Prostate gland (tissue), 2 donors: ENCODE measurements at regions not wholly inside any gene's neighbourhood (a gene's known extent, or its start where the extent isn't known, plus 50 kb on each side); places are given as distances from the start of the nearest gene placed in this dataset.

ENCODE experiments used
- POLR2AphosphoS5 ChIP-seq: sonication (generic); formaldehyde crosslinking; IDR thresholded peaks from one replicate; pipeline ENCODE4 v1.6.1; 2017; ENCODE audit warnings: antibody characterized with exemption
- TF ChIP-seq, protein P1 (sequence below), 4 experiments: fragments of 200-600 bp in 2 of 4; fragments of 450-650 bp in 2 of 4; sonication (generic) in 2 of 4; IDR thresholded peaks; 1 replicate in 3 of 4; 2 replicates in 1 of 4; pipeline ENCODE4 v1.5.1; 2016 to 2019; ENCODE audit warnings: antibody characterized with exemption in 4 of 4, mild to moderate bottlenecking in 2 of 4, moderate library complexity in 2 of 4

DNA sequence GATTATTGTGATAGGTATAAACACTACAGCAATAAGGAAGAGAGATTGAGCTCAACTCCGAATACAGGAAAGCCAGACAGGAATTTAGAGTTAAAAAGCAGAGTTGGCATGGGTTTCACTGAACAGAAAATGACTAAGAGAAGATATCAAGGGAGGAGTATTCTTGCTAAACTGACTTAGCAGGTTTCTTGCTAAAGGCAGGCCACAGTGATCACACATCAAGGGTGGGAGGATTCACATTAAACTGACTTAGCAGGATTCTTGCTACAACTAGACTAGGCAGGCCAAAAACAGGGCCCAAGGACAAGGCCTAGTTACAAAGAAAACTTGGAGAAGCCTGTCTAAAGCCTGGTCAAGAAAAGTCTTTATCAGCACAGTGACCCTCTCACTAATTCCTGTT is 195.1 kb downstream of the MAGEB5 start:
- no peak for TF ChIP-seq POLR2AphosphoS5
- TF ChIP-seq, protein P1, sequence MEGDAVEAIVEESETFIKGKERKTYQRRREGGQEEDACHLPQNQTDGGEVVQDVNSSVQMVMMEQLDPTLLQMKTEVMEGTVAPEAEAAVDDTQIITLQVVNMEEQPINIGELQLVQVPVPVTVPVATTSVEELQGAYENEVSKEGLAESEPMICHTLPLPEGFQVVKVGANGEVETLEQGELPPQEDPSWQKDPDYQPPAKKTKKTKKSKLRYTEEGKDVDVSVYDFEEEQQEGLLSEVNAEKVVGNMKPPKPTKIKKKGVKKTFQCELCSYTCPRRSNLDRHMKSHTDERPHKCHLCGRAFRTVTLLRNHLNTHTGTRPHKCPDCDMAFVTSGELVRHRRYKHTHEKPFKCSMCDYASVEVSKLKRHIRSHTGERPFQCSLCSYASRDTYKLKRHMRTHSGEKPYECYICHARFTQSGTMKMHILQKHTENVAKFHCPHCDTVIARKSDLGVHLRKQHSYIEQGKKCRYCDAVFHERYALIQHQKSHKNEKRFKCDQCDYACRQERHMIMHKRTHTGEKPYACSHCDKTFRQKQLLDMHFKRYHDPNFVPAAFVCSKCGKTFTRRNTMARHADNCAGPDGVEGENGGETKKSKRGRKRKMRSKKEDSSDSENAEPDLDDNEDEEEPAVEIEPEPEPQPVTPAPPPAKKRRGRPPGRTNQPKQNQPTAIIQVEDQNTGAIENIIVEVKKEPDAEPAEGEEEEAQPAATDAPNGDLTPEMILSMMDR (IDR thresholded peaks at IDR 0.05), result no peak
